Mesenteric fat pad (tissue), 1 donor: ENCODE measurements at regions not wholly inside any gene's neighbourhood (a gene's known extent, or its start where the extent isn't known, plus 50 kb on each side); places are given as distances from the start of the nearest gene placed in this dataset.

ENCODE experiments used
- DNase-seq: peaks from one replicate; pipeline ENCODE4 v3.0.0-alpha.2; 2020; ENCODE audit warnings: low spot score
- donor health status: DM: yes; HTN: yes; CAD: no.

DNA sequence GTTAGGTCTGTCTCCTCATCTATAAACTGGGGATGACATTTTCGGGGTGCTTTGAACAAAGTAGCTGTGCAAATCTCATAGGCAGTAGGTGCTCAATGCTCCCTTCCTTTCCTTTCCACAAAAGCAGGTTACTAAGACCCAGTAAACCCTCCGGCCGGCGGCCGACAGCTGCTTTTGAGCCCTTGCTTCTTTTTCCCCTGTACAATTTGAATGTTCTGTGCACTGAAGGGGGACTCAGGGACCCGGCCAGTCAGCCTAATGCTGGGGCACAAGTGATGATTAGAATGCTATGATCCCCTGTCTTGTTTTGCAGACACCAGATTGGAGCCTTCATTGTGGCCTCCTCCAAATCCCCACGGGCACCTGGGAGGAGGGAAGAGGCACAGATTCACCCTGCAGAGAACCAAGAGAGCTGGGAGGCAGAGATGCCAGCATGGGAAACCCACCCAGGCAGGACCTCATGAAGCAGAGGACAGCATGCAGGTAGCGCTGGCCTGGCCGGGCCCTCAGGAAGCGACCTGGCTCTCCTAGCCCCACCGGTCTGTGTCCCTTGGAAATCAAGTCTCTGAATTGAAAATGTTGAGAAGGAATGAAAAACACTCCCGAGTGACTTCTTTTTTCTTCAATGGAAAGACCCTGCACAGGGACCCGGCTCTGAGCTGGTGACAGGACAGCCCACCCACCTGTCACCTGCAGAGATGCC, 128.6 kb upstream of the HDAC4 start:
- DNase-seq, result no peak

DNA sequence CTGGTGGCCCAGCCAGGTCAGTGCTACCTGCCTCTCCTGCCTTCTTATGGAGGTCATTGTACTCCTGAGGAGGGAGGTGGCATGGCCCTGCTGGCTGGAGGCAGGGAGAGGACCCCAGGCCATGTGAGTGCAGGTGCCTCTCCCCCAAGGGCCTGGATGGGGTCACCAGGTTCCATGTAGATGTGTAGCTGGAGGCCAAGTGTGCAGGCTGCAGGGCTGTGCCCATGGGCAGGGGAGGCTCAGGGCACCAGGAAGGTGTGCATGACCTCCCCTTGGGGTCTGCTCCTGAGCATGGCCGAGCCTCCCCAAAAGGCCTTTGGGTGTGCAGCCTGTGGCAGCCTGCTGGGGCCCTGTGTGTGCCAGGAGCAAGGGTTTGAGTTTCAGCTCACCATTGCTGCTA, 128.1 kb upstream of the HDAC4 start:
- DNase-seq, result no peak

GRCh38 chr2:239528146-239528545, 127.3 kb upstream of the HDAC4 start:
- DNase-seq, result no peak

- no peak for DNase-seq
Measured at GRCh38 chr2:239526666-239527415, 126.0 kb upstream of the HDAC4 start.

GRCh38 chr2:239526038-239526437, 125.2 kb upstream of the HDAC4 start:
- DNase-seq, result no peak

- DNase-seq, result no peak
Measured at GRCh38 chr2:239523954-239524330, 123.1 kb upstream of the HDAC4 start.

DNA sequence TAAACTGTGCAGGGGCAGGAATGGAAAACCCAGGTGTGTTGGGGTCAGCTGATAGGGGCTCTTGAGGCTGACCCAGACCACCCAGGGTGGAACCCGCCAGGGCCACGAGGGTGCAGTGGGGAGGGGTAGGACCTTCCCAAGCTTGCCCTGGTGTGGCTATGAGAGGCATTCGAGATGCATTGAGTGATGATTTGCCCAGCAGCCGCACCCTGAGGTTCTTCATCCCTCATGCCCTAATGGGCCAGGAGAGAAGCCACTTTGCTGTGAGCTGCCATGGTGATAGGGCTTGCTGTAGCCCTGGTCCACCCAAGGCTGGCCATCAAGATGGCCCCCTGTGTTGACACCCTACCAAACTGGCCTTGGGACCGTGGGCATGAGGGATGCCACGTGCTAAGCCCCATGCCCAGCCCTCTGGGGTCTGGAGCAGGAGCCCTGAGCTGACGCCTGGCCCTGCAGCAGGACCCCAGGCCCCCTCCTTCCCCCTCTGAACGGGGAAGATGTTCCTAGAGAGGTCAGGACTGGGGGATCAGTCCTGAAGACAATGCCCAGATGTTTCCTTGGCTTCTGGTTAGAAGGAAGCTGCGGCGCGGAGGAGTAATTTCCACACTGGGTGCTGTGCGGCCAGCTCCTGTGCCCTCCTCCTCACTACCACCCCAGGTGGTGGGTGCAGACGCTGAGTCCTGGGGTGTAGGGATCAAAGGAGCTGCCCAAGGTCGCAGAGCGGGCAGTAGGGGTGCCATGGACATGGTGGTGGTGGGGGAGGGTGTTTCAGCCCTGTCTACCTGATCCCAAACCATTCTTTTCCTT, 122.5 kb upstream of the HDAC4 start:
- DNase-seq, result no peak

DNA sequence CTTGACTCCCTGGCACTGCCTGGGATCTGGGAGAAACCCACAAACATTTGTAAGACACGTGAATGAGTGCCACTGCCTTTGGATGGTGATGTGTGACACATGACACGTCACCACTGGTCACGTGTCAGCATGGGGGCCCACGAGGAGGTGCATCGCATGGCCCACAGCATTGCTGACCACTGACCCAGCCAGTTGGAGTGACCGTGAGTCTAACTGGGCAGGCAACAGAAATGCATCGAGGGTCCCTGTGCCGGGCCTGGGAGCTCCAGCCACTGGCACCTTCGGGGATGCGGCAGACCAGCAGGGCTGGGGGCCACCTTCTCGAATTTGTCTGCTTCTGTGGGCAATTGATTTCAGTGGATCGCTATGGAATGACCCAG, 121.9 kb upstream of the HDAC4 start:
- DNase-seq, result no peak

DNA sequence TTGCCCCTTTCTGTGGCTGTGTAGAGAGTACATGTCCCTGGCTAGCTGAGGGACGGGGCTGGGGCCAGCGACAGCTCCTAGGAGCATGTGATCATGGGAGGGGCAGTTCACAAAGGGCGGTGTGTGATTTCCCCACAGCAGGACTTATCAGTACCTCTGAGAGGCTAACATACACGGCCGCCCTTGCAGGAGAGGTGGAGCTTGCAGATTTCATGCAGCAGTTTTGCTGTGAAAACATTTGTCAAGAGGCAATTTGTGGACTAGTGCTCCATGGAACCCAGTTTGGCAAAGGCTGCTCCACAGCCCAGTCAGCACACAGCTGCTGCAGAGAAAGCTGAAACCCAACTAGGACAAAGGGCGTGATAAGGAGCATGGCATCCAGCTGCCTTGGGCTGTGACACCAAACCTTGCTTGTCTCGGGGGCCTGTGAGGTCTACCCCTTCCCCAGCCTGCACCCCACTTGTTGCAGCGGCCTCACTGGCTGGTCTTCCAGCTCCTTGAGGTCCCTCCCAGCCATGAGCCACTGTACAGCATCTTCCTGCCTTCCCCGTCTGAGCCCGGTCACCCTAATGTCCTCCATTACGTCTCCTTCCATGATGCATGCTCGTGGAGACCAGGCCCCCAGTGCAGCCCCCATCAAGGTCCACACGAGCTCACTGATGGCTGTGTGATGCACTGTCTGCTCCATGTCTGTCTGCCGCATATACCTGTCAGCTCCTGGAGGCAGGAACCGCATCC, 121.4 kb upstream of the HDAC4 start:
- DNase-seq, result no peak

- no peak for DNase-seq
Measured at GRCh38 chr2:239521518-239521815, 120.6 kb upstream of the HDAC4 start.

GRCh38 chr2:239520811-239521517, 120.1 kb upstream of the HDAC4 start:
- DNase-seq, result no peak

DNA sequence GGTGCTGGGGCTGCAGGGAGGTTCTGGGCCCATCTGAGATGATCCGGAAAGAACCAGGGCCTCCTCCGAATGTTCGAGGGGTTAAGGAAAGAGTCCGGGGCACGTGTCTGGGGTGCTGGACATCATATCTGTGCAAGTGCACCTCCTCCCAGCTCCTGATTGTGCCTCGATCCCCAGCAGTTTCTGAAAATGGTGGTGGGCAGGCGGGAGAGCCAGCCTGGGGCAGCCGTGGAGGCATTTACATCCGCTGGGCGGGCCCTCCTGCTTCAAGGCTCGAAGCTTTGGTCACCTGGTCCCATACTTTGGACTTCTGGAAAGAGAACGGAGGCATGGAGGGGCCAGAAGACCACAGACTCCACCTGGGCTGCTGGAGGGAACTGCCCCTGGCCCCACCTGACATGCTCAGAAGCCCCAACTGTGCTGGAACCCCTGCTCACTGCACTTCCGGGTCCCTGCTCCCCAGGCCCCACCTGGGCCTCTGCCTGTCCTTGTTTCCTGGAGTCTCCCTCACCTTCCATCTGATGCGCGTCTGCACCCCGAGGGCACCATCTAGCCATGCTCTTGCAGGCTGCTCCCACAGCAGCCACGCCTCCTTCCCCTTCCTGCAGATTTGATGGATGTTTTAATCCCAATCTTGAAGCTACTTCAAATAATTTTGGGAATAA, 119.2 kb upstream of the HDAC4 start:
- DNase-seq, result no peak

GRCh38 chr2:239519089-239519920, 118.5 kb upstream of the HDAC4 start:
- DNase-seq, result no peak

DNA sequence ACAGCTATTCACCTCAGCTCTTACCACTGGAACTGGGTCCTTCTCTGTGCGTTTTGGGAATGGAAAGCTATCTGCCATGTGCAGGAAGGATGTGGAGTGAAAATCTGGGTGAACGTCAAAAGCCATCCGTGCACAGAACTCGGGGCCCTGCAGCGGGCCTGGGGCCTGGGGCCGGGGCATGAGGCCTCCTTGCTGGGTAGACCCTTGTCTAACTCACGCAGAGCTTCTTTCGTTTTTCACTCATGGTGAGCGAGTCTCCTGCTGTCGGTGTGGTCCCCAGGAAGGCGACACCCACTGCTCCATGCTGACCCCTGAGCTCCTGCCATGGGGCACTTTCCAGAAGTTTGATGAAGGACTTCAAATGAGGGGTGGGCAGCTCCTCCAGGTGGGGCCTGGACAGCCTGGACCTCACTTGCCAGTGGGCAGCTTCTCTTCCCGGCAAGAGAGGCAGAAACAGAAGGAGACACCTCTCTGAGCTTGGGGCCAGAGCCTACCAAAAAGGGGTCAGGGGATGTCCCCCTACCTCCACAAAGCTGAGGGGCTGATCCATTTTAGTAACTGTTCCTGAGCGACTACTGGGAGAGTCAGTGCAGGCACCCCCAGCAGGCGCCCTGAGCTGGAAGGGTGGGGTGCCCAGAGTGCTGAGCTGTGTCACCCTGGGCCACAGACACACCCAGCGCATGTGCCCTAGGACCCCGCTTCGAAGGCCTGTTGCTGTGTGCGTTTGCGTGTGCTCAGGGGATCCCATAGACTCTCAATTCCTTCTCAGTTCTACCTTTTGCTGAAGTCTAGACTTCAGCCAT, 117.7 kb upstream of the HDAC4 start:
- DNase-seq, result no peak

DNA sequence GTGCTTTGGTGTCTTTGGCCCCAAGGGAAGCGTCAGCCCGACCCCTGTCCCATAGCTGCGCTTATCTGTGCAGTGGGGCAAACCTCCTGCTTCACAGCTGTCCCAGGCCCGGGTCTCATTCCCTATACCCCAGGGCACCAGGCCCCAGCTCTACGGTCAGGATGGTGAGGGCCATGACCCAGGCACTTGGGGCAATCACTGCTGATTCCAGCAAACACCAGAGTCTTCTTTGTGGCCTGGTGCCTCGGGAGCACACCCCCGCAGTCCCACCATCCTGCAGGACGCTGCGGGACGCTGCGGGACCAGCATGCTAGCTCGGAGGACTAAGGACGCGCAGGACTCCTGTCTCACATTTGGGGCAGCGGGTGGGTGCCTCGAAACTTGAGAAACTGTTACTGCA, 116.9 kb upstream of the HDAC4 start:
- DNase-seq, result no peak

GRCh38 chr2:239516954-239517305, 116.1 kb upstream of the HDAC4 start:
- no peak for DNase-seq

DNA sequence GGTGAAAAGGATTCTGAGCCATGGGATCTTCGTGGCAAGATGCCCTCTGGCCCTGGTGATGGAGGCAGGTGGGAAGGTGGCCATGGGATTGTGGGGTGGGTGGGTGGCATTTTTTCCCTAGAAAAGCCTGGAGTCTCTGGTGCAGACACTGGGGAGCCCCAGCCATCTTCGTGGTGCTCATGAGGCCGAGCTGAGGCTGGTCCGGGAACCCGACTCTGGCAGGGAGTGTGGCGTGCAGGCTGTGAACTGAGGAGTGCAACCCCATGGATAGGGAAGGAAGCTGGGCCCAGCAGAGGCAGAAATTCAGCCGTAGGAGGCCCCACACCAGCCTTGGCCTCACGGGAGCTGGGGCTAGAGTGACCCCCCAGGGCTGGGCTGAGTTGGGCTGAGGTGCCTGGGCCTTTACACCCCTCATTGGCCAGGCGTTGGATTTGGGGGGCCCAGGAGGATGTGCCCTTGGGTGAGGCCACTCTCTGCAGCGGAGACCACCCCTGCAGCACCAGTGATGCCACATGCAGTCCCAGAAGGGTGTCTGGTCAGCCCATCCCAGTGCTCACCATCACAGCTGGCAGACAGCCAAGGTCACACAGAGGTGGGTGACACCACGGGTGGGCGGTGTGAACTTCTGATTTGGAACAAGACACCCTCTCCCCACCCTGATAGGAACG, 115.6 kb upstream of the HDAC4 start:
- DNase-seq, result no peak
